ENCODE measurements at regions not wholly inside any gene's neighbourhood (a gene's known extent, or its start where the extent isn't known, plus 50 kb on each side); places are given as distances from the start of the nearest gene placed in this dataset.

DNA sequence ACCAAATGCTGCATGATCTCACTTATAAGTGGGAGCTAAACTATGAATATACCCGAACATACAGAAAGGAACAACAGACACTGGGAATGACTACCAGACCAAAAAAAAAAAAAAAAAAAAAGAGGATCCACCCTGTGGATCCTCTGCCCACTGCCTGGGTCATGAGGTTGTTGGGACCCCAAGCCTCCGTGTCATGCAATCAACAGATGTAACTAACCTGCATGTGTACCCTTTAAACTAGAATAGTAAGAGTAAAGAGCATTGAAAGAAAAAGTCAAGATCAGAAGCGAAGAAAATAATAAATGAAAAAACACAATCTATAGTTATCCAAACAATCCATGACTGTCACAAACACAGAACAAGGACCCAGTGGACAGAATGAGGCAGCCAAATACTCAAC is 109.5 kb upstream of the TOP3B start:
- no peak for DNase-seq (ENCODE audit: low spot score in 2 of 2)
- intact Hi-C loops (cut with DNase I; ENCODE audit: low total_unique reads), result no loop called here

GRCh38 chr22:22091400-22091878 is 108.9 kb upstream of the TOP3B start:
- H3K4me3 ChIP-seq (ENCODE audit: low read depth, poor library complexity, severe bottlenecking), result no peak overlapping the region
- 85 to 87% methylated on average over 6 of the region's 6 CpGs for WGBS, 2 donors
- TF ChIP-seq, protein P1, sequence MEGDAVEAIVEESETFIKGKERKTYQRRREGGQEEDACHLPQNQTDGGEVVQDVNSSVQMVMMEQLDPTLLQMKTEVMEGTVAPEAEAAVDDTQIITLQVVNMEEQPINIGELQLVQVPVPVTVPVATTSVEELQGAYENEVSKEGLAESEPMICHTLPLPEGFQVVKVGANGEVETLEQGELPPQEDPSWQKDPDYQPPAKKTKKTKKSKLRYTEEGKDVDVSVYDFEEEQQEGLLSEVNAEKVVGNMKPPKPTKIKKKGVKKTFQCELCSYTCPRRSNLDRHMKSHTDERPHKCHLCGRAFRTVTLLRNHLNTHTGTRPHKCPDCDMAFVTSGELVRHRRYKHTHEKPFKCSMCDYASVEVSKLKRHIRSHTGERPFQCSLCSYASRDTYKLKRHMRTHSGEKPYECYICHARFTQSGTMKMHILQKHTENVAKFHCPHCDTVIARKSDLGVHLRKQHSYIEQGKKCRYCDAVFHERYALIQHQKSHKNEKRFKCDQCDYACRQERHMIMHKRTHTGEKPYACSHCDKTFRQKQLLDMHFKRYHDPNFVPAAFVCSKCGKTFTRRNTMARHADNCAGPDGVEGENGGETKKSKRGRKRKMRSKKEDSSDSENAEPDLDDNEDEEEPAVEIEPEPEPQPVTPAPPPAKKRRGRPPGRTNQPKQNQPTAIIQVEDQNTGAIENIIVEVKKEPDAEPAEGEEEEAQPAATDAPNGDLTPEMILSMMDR (IDR thresholded peaks at IDR 0.05), result no peak
- TF ChIP-seq POLR2A (IDR thresholded peaks at IDR 0.05), result no peak
- intact Hi-C loops (cut with DNase I; ENCODE audit: low total_unique reads), result no loop called here
- DNase-seq (ENCODE audit: low spot score in 2 of 2), result no peak

More for the DNA sequence above, 109.5 kb upstream of the TOP3B start:
- WGBS, 2 donors, result 82 to 87% methylated on average over 3 of the region's 3 CpGs
- H3K4me3 ChIP-seq (ENCODE audit: low read depth, poor library complexity, severe bottlenecking), result no peak overlapping the region
- no peak for TF ChIP-seq POLR2A (IDR thresholded peaks at IDR 0.05)
- TF ChIP-seq, protein P1 (IDR thresholded peaks at IDR 0.05), result no peak

GRCh38 chr22:22090650-22091399 is 108.2 kb upstream of the TOP3B start:
- 59 to 64% methylated on average over 10 of the region's 10 CpGs for WGBS, 2 donors
- intact Hi-C loops (cut with DNase I; ENCODE audit: low total_unique reads), result no loop called here
- H3K4me3 ChIP-seq (ENCODE audit: low read depth, poor library complexity, severe bottlenecking), result no peak overlapping the region
- no peak for TF ChIP-seq POLR2A (IDR thresholded peaks at IDR 0.05)
- TF ChIP-seq, protein P1 (IDR thresholded peaks at IDR 0.05), result no peak
- no peak for DNase-seq (ENCODE audit: low spot score in 2 of 2)

DNA sequence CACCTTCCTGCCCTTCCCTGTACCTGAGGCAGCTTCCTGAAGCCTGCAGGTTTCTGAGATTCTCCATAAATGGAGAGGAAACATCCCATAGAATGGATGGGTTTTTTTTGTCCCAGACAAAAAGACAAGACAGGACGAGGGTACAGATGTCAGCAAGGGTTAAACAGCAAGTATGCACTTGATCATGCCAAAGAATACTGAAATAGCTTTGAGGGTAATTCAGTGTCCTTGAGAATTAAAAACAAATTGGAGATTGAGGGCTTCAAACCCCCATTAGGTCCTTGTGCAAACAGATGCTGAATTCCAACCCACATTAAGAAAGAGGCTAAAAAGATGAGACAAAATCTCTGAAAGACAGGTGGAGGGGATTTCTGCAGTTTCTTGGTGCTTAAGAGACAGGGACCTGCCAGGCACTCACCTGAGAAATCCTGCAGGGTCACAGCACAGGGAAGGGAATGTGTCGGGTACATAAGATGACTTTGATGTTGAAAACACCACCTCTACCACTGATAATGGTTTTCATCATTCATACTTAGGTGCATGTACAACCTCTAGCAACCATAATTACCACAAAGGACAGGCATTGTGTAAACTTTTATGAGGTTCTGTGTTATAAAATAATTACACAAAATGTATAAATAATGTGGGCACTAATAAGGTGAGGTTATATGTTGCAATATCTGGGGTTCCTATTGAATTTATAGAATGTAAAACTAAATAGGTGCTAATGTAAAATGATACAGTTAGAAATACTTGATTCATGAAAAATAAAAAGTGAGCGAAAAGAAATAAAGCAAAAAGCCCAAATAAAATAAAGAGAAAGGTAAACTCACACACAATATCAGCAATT is 107.1 kb upstream of the TOP3B start:
- DNase-seq (ENCODE audit: low spot score in 2 of 2), result no peak
- 62 to 67% methylated on average over 3 of the region's 3 CpGs for WGBS, 2 donors
- H3K4me3 ChIP-seq (ENCODE audit: low read depth, poor library complexity, severe bottlenecking), result no peak overlapping the region
- TF ChIP-seq, protein P1 (IDR thresholded peaks at IDR 0.05), result no peak
- TF ChIP-seq POLR2A (IDR thresholded peaks at IDR 0.05), result no peak
- intact Hi-C loops (cut with DNase I; ENCODE audit: low total_unique reads), result no loop called here

- DNase-seq (ENCODE audit: low spot score in 2 of 2), result no peak
- TF ChIP-seq, protein P1 (IDR thresholded peaks at IDR 0.05), result no peak
- no peak for TF ChIP-seq POLR2A (IDR thresholded peaks at IDR 0.05)
- intact Hi-C loops (cut with DNase I; ENCODE audit: low total_unique reads), result no loop called here
- no peak overlapping the region for H3K4me3 ChIP-seq (ENCODE audit: low read depth, poor library complexity, severe bottlenecking)
- 71 to 78% methylated on average over 9 of the region's 9 CpGs for WGBS, 2 donors
Measured at GRCh38 chr22:22088658-22089458, 106.3 kb upstream of the TOP3B start.

Data from lower leg skin (tissue), 4 donors.